HepG2 (cell line): ENCODE measurements at regions not wholly inside any gene's neighbourhood (a gene's known extent, or its start where the extent isn't known, plus 50 kb on each side); places are given as distances from the start of the nearest gene placed in this dataset.

ENCODE experiments used
- GATAD1 ChIP-seq: IDR thresholded peaks from 2 replicates; pipeline ENCODE4 v1.6.1; 2016; ENCODE audit warnings: missing genetic modification reagents, missing compliant biosample characterization
- NFE2 ChIP-seq: sonication (generic); formaldehyde crosslinking; IDR thresholded peaks from 2 replicates; pipeline ENCODE4 v1.4.0; 2020; ENCODE audit warnings: missing genetic modification reagents
- NFYB ChIP-seq: sonication (generic); formaldehyde crosslinking; IDR thresholded peaks from 2 replicates; pipeline ENCODE4 v1.4.0; 2020; ENCODE audit warnings: missing genetic modification reagents
- PHF21A ChIP-seq: sonication (generic); formaldehyde crosslinking; IDR thresholded peaks from 2 replicates; pipeline ENCODE4 v1.5.0; 2020; ENCODE audit warnings: mild to moderate bottlenecking, missing genetic modification reagents
- POLR2A ChIP-seq, 2 experiments: IDR thresholded peaks; 2 replicates each; pipeline ENCODE4 v1.6.1; 2011; ENCODE audit warnings: low read depth in 2 of 2, low read length in 2 of 2, mild to moderate bottlenecking in 1 of 2, moderate library complexity in 1 of 2; ENCODE audit not compliant: insufficient read depth in 1 of 2
- ZNF274 ChIP-seq: sonication (generic); formaldehyde crosslinking; IDR thresholded peaks from 2 replicates; pipeline ENCODE4 v1.5.1; 2020; ENCODE audit warnings: mild to moderate bottlenecking, missing genetic modification reagents
- ZNF350 ChIP-seq: sonication (generic); formaldehyde crosslinking; IDR thresholded peaks from 2 replicates; pipeline ENCODE4 v1.4.0; 2020; ENCODE audit warnings: mild to moderate bottlenecking, low read depth, missing genetic modification reagents, borderline replicate concordance
- ZNF431 ChIP-seq: sonication (generic); formaldehyde crosslinking; IDR thresholded peaks from 2 replicates; pipeline ENCODE4 v1.9.0; 2022; ENCODE audit warnings: missing genetic modification reagents, low read depth, mild to moderate bottlenecking, borderline replicate concordance
- TF ChIP-seq, protein P1 (sequence below): sonication (generic); formaldehyde crosslinking; IDR thresholded peaks from 2 replicates; pipeline ENCODE4 v1.5.0; 2020; ENCODE audit warnings: mild to moderate bottlenecking, missing genetic modification reagents, moderate library complexity
- TF ChIP-seq, protein P2 (sequence below): sonication (generic); formaldehyde crosslinking; IDR thresholded peaks from 2 replicates; pipeline ENCODE4 v1.4.0; 2020; ENCODE audit warnings: missing genetic modification reagents, mild to moderate bottlenecking, borderline replicate concordance
- TF ChIP-seq, protein P3 (sequence below): sonication (generic); formaldehyde crosslinking; conservative IDR thresholded peaks from 2 replicates; pipeline ENCODE4 v1.8.0; 2022; ENCODE audit warnings: low read depth, missing genetic modification reagents

DNA sequence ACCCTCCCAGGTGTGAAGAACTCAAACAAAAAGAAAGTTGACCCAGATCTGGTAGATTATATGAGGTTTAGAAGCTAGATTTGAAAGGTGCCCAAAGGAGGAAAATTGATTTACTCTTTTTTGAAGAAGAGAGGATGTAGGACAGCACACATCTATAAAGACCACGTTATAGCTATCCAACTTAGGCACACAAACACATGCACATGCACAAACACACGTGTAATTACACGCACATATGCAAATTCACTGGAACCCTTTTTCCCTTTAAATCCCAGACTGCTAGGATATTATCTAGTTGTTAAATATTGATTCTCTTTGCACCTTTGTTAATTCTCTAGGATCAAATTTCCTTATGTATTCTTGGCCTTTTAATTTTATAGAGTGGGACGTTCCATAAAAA, 272.8 kb upstream of the TBX18 start:
- TF ChIP-seq ZNF274 (CRISPR knock-in tag): no peak
- TF ChIP-seq, protein P1, sequence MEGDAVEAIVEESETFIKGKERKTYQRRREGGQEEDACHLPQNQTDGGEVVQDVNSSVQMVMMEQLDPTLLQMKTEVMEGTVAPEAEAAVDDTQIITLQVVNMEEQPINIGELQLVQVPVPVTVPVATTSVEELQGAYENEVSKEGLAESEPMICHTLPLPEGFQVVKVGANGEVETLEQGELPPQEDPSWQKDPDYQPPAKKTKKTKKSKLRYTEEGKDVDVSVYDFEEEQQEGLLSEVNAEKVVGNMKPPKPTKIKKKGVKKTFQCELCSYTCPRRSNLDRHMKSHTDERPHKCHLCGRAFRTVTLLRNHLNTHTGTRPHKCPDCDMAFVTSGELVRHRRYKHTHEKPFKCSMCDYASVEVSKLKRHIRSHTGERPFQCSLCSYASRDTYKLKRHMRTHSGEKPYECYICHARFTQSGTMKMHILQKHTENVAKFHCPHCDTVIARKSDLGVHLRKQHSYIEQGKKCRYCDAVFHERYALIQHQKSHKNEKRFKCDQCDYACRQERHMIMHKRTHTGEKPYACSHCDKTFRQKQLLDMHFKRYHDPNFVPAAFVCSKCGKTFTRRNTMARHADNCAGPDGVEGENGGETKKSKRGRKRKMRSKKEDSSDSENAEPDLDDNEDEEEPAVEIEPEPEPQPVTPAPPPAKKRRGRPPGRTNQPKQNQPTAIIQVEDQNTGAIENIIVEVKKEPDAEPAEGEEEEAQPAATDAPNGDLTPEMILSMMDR (CRISPR knock-in tag): no peak
- TF ChIP-seq ZNF431: no peak
- TF ChIP-seq PHF21A (CRISPR knock-in tag): no peak
- TF ChIP-seq ZNF350 (CRISPR knock-in tag): no peak
- TF ChIP-seq NFYB (CRISPR knock-in tag): no peak
- TF ChIP-seq POLR2A (IDR thresholded peaks at IDR 0.05; ENCODE audit: insufficient read depth in 1 of 2, low read depth in 2 of 2, low read length in 2 of 2): no peak
- TF ChIP-seq, protein P2, sequence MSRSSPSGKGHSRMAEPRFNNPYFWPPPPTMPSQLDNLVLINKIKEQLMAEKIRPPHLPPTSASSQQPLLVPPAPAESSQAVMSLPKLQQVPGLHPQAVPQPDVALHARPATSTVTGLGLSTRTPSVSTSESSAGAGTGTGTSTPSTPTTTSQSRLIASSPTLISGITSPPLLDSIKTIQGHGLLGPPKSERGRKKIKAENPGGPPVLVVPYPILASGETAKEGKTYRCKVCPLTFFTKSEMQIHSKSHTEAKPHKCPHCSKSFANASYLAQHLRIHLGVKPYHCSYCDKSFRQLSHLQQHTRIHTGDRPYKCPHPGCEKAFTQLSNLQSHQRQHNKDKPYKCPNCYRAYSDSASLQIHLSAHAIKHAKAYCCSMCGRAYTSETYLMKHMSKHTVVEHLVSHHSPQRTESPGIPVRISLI (CRISPR knock-in tag): no peak
- TF ChIP-seq, protein P3, sequence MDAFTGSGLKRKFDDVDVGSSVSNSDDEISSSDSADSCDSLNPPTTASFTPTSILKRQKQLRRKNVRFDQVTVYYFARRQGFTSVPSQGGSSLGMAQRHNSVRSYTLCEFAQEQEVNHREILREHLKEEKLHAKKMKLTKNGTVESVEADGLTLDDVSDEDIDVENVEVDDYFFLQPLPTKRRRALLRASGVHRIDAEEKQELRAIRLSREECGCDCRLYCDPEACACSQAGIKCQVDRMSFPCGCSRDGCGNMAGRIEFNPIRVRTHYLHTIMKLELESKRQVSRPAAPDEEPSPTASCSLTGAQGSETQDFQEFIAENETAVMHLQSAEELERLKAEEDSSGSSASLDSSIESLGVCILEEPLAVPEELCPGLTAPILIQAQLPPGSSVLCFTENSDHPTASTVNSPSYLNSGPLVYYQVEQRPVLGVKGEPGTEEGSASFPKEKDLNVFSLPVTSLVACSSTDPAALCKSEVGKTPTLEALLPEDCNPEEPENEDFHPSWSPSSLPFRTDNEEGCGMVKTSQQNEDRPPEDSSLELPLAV (CRISPR knock-in tag): no peak
- no peak for TF ChIP-seq NFE2 (CRISPR knock-in tag)
- TF ChIP-seq GATAD1 (CRISPR knock-in tag): no peak
